ENCODE measurements at regions not wholly inside any gene's neighbourhood (a gene's known extent, or its start where the extent isn't known, plus 50 kb on each side); places are given as distances from the start of the nearest gene placed in this dataset.

- TF ChIP-seq, protein P1, sequence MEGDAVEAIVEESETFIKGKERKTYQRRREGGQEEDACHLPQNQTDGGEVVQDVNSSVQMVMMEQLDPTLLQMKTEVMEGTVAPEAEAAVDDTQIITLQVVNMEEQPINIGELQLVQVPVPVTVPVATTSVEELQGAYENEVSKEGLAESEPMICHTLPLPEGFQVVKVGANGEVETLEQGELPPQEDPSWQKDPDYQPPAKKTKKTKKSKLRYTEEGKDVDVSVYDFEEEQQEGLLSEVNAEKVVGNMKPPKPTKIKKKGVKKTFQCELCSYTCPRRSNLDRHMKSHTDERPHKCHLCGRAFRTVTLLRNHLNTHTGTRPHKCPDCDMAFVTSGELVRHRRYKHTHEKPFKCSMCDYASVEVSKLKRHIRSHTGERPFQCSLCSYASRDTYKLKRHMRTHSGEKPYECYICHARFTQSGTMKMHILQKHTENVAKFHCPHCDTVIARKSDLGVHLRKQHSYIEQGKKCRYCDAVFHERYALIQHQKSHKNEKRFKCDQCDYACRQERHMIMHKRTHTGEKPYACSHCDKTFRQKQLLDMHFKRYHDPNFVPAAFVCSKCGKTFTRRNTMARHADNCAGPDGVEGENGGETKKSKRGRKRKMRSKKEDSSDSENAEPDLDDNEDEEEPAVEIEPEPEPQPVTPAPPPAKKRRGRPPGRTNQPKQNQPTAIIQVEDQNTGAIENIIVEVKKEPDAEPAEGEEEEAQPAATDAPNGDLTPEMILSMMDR (conservative IDR thresholded peaks at IDR 0.05), result no peak
- TF ChIP-seq ZFX (IDR thresholded peaks at IDR 0.05), result no peak
Measured at GRCh38 chr20:57819291-57819690, 109.5 kb upstream of the PMEPA1 start.
